ENCODE measurements at regions not wholly inside any gene's neighbourhood (a gene's known extent, or its start where the extent isn't known, plus 50 kb on each side); places are given as distances from the start of the nearest gene placed in this dataset.
"Not testable (repeated sequence)": the region's sequence is repeated elsewhere in the genome, so short reads cannot be mapped to it uniquely, and the experiment has no call there.

- Mint-ChIP-seq H3K27me3 (ENCODE audit: unreplicated experiment) (no peaks in the 10 kb centered on the region), H3K36me3 (ENCODE audit: unreplicated experiment) (no peaks in the 10 kb centered on the region), H3K27ac (ENCODE audit: unreplicated experiment) (no peak overlapping the region), H3K9me3 (ENCODE audit: unreplicated experiment) (no peaks in the 10 kb centered on the region), H3K4me1 (ENCODE audit: low read depth, unreplicated experiment) (no peaks in the 10 kb centered on the region), H3K4me3 (ENCODE audit: unreplicated experiment) (no peak overlapping the region)
- DNase-seq: no peak
- TF ChIP-seq CTCF (IDR thresholded peaks at IDR 0.05; ENCODE audit: partially characterized antibody, unreplicated experiment): no peak
Measured at GRCh38 chr1:60619581-60619980, 462.8 kb upstream of the NFIA start.

GRCh38 chr1:60615666-60616065 lies 466.7 kb upstream of the NFIA start:
- Mint-ChIP-seq H3K4me1 (ENCODE audit: low read depth, unreplicated experiment) (no peaks in the 10 kb centered on the region), H3K27ac (ENCODE audit: unreplicated experiment) (no peak overlapping the region), H3K27me3 (ENCODE audit: unreplicated experiment) (no peaks in the 10 kb centered on the region), H3K36me3 (ENCODE audit: unreplicated experiment) (no peaks in the 10 kb centered on the region), H3K4me3 (ENCODE audit: unreplicated experiment) (no peak overlapping the region), H3K9me3 (ENCODE audit: unreplicated experiment) (no peaks in the 10 kb centered on the region)
- TF ChIP-seq CTCF (IDR thresholded peaks at IDR 0.05; ENCODE audit: partially characterized antibody, unreplicated experiment): no peak
- no peak for DNase-seq

GRCh38 chr1:60612790-60613189 lies 469.6 kb upstream of the NFIA start:
- no peak for DNase-seq
- no peak for TF ChIP-seq CTCF (IDR thresholded peaks at IDR 0.05; ENCODE audit: partially characterized antibody, unreplicated experiment)
- Mint-ChIP-seq H3K4me3 (ENCODE audit: unreplicated experiment) (no peak overlapping the region), H3K27ac (ENCODE audit: unreplicated experiment) (no peak overlapping the region), H3K4me1 (ENCODE audit: low read depth, unreplicated experiment) (no peaks in the 10 kb centered on the region), H3K9me3 (ENCODE audit: unreplicated experiment) (no peaks in the 10 kb centered on the region), H3K27me3 (ENCODE audit: unreplicated experiment) (no peaks in the 10 kb centered on the region), H3K36me3 (ENCODE audit: unreplicated experiment) (no peaks in the 10 kb centered on the region)

- not testable (repeated sequence) for H3K4me3 Mint-ChIP-seq (ENCODE audit: unreplicated experiment); H3K36me3 Mint-ChIP-seq (ENCODE audit: unreplicated experiment); H3K27me3 Mint-ChIP-seq (ENCODE audit: unreplicated experiment); H3K9me3 Mint-ChIP-seq (ENCODE audit: unreplicated experiment); H3K4me1 Mint-ChIP-seq (ENCODE audit: low read depth, unreplicated experiment); H3K27ac Mint-ChIP-seq (ENCODE audit: unreplicated experiment); DNase-seq
Measured at GRCh38 chr1:60606921-60607320, 475.4 kb upstream of the NFIA start.

GRCh38 chr1:60600532-60600931 lies 481.8 kb upstream of the NFIA start:
- no peaks in the 10 kb centered on the region for H3K4me1 Mint-ChIP-seq (ENCODE audit: low read depth, unreplicated experiment)
- no peak overlapping the region for H3K4me3 Mint-ChIP-seq (ENCODE audit: unreplicated experiment)
- H3K9me3 Mint-ChIP-seq (ENCODE audit: unreplicated experiment): no peaks in the 10 kb centered on the region
- no peaks in the 10 kb centered on the region for H3K27me3 Mint-ChIP-seq (ENCODE audit: unreplicated experiment)
- no peak for TF ChIP-seq CTCF (IDR thresholded peaks at IDR 0.05; ENCODE audit: partially characterized antibody, unreplicated experiment)
- H3K36me3 Mint-ChIP-seq (ENCODE audit: unreplicated experiment): peaks cover 14% of the 10 kb centered on the region
- no peak overlapping the region for H3K27ac Mint-ChIP-seq (ENCODE audit: unreplicated experiment)
- no peak for DNase-seq

- TF ChIP-seq CTCF (IDR thresholded peaks at IDR 0.05; ENCODE audit: partially characterized antibody, unreplicated experiment): no peak
- Mint-ChIP-seq H3K4me1 (ENCODE audit: low read depth, unreplicated experiment) (no peaks in the 10 kb centered on the region), H3K4me3 (ENCODE audit: unreplicated experiment) (no peak overlapping the region), H3K27me3 (ENCODE audit: unreplicated experiment) (no peaks in the 10 kb centered on the region), H3K36me3 (ENCODE audit: unreplicated experiment) (peaks cover 14% of the 10 kb centered on the region), H3K27ac (ENCODE audit: unreplicated experiment) (no peak overlapping the region), H3K9me3 (ENCODE audit: unreplicated experiment) (no peaks in the 10 kb centered on the region)
- no peak for DNase-seq
Measured at GRCh38 chr1:60599574-60599973, 482.8 kb upstream of the NFIA start.

Data from glutamatergic neuron (in vitro differentiated cells).